ENCODE measurements at regions not wholly inside any gene's neighbourhood (a gene's known extent, or its start where the extent isn't known, plus 50 kb on each side); places are given as distances from the start of the nearest gene placed in this dataset.

GRCh38 chr3:164524201-164524600 is 554.1 kb downstream of the SI start:
- TF ChIP-seq, protein P1, sequence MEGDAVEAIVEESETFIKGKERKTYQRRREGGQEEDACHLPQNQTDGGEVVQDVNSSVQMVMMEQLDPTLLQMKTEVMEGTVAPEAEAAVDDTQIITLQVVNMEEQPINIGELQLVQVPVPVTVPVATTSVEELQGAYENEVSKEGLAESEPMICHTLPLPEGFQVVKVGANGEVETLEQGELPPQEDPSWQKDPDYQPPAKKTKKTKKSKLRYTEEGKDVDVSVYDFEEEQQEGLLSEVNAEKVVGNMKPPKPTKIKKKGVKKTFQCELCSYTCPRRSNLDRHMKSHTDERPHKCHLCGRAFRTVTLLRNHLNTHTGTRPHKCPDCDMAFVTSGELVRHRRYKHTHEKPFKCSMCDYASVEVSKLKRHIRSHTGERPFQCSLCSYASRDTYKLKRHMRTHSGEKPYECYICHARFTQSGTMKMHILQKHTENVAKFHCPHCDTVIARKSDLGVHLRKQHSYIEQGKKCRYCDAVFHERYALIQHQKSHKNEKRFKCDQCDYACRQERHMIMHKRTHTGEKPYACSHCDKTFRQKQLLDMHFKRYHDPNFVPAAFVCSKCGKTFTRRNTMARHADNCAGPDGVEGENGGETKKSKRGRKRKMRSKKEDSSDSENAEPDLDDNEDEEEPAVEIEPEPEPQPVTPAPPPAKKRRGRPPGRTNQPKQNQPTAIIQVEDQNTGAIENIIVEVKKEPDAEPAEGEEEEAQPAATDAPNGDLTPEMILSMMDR (IDR thresholded peaks at IDR 0.05) = no peak
- TF ChIP-seq POLR2A (IDR thresholded peaks at IDR 0.05) = no peak
